Hematopoietic multipotent progenitor cell treated with erythropoietin and hydrocortisone succinate and interleukin-3 and kit ligand, for 15 days (in vitro differentiated cells): ENCODE measurements at regions not wholly inside any gene's neighbourhood (a gene's known extent, or its start where the extent isn't known, plus 50 kb on each side); places are given as distances from the start of the nearest gene placed in this dataset.

ENCODE experiments used
- DNase-seq: peaks from one replicate; pipeline ENCODE4 v3.0.0-alpha.2; 2015; ENCODE audit warnings: low spot score

DNA sequence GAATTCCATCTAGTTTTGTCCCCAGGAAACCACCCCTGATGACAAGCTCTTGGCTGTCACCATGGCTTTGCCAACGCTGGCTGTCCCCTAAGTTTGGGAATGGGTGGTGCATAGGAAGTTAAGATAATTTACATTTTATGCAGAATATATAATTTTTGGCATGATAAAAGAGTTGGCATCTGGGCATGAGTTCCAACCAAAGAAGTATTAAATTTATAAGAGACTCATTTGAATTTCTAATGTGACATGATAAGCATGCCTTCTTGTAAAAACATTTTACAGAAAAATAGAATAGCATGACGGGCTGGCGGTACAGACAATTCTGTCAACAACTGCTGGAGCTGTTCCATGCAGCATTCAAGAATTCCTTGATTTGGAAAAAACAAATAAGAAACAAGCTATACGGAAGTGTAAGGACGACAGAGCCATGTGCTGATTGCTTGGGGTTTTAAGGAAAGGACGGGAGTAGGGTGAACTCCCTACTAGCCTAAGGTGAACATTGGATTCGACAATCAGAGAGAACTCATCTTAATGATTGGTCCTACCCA, 106.8 kb upstream of the C1orf21 start:
- no peak for DNase-seq

DNA sequence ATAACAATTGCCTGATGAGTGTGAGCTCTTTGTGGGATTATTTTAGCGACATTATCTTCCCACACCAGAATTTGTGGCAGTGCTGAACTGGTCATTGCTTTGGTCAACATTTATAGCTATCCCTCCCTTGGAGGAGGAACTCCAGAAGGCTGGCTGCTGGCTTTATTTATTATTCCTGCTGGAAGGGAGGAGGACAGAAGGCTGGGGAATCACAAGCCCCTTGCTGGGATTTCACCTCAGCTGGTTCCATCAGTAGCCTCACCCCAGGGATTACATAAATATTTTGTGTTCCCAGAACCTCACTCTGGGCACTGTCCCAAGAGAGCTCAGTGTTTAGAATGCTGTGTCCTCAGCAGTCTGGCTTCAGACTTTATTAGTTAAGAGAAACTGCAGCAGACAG, 102.8 kb upstream of the C1orf21 start:
- no peak for DNase-seq

DNA sequence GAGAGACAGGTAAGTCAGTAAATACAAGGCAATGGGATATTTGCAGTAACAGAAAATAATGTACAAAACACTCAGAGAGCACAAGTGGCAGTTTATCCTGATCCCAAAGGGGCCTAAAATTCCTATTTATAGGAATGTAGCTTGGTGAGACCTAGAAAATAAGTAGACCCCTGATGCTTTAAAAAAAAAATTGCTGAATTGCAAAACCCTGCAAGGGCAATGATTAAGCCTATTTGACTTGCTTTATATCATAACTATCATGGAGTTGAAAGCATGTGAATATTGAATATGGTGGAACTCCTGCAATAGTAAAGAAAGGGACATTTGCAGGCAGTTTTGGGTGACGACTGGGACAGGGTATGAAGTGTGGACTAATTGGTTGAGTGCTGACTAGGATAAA, 101.9 kb upstream of the C1orf21 start:
- no peak for DNase-seq

DNA sequence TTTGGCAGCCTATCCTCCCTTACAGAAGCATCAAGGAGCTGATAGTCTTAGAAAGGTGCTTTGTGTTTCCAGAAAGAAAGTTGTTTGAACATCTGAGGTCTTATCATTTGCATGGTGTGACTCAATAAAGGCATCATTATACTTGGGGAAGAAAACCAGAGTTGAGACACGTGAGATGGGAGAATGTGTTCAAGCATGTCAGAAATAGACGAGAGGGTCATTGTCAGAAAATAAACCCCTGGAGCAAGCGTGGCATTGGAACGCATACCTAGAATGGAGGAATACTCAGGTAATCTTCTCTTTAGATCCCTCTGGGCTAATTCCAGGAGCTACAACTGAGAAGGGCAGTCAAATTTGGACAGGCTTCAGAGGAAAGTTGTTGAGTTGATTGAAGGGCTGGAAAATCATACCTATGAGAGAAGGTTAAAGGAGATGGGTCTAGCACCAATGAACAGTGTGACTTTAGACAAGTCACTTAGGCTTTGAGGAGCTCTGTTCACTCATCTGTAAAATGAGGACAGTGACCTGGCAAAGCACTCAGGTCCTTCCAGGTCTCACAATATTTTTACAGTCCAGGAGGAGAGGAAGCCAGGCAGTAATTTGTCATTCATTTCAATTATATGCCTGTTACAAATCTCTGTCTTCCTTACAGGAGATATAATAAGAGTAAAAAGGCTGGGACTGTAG, 101.3 kb upstream of the C1orf21 start:
- no peak for DNase-seq

DNA sequence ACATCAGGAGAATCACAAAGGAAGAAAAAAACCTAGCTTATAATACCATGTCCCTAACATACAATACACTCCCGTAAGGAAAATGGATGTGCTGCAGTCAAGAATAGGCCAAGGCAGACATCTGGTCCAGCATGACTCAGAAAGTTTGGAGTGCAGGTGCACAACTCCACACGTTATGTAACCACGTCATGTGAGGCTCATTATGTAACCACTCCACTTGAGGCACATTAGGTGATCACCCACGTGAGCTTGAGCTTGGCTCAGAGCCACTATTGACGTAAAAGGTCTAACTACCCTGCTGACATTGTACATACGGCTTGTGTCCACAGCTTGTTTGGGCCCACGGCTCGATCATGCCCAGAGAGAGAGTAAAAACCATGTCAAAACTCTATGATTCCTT, 99.8 kb upstream of the C1orf21 start:
- no peak for DNase-seq

DNA sequence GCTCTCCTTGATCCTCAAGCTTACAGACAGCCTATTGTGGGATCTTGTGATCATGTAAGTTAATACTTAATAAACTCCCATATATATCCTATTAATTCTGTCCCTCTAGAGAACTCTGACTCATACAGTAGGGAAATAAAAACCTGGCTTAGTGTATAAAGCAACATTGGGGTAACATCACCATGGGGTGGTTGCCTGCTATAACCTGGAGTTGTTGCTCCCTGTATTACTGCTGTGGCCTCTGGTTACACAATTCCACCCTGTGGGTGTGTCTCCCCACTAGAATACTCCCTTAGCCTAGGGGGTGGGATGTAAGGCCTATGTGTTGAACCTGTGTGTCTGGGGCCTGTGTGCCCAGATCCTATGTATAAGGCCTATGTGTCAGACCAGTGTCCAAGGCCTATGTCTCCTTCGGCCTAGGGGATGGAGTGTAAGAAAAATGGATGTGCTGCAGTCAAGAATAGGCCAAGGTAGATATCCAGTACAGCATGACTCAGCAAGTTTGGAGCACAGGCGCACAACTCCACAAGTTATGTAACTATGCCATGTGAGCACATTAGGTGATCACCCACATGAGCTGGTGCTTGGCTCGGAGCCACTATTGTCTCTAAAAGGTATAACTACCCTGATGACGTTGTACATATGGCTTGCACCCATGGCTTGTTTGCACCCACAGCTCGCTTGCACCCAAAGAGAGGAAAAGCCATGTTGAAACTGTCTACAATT, 96.8 kb upstream of the C1orf21 start:
- no peak for DNase-seq

DNA sequence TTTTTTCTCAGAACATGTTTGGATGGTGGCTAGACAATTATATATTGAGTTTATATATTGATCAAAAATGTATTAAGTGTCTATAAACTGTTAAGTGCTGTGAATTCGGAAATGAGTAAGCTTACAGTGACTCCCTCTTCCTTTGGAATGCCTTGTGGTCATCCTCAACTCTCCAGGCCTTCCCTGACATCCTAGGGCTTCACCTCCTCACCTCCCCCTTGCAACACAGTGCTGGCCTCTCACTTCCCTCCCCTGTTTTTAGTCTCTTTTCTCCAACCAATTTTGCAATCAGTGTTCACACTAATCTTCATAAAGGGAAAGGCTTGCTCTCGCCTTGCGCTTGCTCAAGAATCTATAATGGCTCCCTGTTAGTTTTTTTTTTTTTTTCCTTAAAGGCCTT, 95.1 kb upstream of the C1orf21 start:
- DNase-seq = no peak

DNA sequence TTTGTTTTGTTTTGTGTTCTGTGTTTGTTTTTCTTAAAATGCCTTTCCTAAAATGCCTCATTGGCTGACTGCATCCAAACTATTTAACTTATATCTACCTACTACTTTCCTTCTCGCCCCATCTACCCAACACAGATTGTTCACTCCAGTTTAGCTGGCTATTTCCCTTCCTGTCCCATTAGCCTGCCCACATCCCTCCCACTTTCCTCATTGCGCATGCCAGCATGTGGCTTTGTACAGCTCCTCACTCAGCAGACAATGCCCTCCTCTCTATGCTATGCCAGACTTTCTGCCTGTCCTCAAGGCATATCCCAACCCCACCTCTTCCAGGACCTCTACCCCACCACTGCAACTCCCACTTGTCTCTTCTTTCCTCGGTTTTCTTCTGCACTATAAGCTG, 94.7 kb upstream of the C1orf21 start:
- DNase-seq = no peak

DNA sequence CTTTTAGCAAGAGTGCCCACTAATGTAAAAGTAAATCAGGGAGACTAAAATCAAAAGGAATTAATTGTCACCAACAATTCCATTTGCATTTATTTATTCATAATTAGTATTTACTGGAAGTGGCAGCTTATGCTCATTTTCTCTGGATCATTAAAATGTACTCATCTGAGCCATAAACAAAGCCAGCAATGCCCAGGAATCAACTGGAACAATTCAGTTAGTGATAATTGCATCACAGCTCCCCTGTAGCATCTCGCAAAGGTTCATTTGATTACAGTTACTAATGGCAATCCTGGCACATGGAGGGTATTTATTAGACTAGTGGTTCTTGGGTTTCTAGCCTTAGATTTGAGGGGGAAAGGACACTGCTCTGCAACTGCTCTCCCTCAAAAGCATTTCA, 92.7 kb upstream of the C1orf21 start:
- DNase-seq = no peak

DNA sequence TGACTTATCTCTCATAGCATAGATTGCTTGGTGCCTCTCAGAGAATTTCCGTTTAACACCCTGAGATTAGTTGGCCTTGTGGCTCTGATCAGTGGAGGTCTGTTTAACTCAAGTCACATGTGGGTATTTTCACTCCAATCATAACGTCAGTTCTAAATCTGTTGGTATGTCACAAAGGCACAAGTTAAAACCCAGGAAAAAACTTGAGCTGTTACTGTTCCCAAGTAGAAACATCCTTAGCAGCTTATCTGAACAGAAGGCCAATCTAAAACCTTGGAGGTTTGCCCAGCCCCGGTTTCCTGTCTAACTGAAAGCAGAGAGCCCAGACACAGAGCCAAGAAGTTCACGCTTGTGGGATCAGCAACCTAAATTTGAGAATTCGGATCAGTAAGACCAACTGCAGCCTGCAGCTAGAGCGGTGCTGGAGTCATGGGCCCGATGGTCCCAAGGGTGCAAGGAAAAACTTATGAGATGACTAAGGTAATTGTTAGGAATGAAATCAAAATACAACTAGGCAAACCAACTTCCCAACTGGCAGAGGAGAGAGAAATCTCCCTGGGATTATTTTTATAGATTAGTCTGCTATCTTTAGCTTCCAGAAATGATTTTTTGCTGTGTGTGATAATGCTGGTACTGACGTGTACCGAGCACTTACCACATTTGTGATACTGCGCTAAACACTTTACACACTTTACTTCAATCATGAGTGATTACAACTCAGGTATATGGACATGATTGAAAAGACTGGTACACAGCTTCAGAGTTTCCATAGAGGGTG, 90.2 kb upstream of the C1orf21 start:
- DNase-seq = no peak

DNA sequence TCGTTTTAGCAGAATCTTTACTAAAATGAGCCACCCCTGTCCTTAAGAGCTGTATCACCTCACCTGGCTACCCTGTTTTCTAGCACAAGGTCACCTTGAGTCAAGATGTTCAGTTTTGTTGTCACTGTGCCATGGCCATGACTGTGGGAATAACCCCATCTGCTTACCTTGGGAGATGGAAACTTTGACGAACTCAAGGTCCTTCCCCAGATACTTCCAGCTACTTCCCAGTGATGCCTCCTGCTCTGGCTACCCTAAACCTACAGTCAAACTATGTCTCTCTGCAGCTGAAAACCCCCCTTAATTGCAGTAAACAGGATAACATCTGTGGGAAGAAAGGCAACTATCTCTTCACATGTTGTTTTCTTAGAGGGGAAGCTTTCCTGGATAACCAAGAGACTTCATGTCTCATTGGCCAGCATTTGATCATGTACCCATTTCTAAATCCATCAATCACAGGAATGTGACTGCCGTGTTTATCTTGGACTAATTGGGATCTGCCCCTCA, 89.5 kb upstream of the C1orf21 start:
- no peak for DNase-seq

DNA sequence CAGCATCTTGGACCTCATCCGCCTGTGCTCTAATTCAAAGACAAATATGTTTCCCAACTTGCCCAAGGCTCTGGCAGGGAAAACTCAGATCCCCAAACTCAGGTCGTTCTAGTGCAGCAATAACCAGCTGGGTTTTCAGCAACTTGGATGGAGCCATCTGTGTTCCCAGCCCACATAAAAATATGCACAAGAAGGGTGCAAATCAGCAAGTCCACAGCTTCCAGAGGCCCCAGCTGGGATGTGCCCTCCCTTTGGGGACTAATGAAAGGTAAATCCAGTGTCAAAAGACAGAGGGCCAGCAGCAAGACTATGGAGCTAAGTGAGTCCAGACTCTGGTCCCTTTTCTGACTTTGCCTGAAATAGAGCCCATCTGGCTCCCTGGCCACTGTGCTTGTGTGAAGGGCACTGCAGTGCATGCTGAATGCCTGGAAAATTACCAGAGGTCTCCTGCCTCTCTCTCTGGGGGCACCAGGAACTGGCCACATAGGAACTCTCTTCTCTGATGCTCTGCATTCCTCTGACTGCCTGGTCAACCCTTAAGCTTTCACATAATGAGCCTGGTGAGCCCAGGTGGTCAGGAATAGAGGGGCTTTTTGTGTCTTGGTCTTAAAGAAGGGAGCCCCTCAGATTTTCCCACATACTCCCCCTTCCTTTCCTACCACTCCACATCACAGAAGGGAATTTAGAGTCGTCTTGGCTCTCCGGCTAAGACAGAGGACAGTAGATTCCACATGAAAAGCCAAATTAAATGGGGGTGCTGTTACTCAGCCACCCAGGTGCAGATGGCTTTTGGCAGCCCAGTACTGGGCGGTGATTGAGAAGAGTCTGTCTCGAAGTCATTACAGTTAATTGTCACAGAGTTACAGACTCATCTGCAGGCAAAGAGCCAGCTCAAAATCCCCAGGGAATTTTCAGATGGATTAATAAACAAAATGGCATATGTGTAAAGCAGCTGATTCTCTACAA, 88.1 kb upstream of the C1orf21 start:
- no peak for DNase-seq

DNA sequence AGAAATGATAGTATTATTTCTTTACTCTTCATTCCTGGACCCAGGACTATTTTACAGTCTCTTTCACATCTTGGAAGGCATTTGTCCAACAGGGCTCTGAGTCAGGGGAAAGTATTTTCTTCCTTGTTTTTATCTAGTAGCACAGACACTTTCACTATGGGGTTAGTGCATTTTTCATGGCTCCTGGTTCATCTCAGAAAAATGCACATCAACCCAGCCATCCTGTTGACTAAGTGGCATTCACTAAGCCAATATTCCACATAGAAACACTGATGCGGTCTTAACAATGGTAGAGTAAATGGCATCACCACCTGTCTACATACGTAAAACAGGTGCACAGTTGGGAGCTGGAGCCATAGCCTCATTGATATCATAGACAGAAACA, 87.4 kb upstream of the C1orf21 start:
- no peak for DNase-seq

DNA sequence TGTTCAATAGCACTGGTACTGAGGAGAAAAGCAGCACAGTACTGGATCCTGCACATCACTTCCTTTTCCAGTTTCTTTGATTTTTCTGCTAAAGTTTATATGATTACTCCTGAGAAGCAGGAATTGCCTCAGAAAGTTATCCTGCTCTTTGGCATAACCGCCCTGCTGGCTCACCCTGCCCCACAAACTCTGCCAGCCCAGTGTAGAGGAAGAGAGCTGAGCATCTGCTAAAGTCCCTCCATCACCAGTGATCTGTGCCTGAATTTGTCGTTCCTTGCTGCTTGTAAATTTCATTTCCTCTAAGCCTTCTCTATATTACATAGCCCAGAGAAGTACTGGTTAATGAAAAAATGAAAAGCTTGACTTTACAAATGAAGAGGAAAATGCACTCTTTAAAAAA, 87.0 kb upstream of the C1orf21 start:
- DNase-seq = no peak

DNA sequence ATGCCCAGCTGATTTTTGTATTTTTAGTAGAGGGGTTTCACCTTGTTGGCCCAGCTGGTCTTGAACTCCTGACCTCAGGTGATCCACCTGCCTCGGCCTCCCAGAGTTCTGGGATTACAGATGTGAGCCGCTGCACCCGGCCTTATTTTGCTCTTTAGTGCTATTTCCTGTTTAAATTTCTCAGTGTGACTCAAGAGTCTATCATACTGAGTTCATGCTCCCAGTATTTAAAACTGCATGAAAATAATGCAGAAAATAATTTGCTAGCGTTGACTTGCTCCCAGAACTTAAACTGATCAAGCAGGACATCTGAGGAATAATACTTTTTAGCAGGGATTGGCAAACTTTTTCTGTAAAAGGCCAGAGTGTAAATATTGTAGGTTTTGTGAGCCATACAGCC, 86.4 kb upstream of the C1orf21 start:
- DNase-seq = no peak

DNA sequence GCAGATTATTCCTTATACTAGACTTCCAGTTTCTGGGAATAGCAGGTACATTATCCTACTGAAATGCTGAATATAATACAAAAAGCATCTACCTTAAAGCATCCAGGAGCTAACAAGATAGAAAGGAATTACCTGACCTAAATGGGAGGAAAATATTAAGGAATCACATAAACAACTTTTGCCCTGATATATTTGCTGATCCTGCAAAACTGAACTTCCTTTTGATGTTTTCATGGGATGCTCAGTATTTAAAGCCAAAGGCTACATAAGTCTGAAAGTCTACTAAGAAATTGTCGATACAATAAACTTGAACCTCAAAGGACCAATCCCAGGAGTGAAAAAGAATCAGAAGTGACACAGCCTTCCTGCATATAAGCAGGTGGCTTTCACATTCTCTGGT, 85.6 kb upstream of the C1orf21 start:
- no peak for DNase-seq

DNA sequence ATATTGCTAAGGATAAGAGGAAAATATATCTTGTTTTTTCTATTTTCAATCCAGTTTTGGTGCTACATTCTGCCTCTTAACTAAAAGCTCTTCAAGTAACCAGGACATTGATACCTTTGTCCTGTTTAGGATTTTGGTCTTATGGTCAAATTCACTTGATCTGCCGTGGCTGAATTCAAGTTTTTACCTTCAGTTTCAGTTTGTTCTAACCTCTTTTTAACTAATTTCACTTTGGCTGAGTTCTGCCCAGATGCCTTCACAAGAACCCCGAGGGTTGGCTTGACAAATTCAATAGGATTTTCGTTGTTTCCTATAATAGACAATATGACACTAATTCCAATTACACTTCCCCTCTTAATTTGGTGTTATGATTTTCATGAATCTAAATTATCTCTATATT, 84.5 kb upstream of the C1orf21 start:
- no peak for DNase-seq

DNA sequence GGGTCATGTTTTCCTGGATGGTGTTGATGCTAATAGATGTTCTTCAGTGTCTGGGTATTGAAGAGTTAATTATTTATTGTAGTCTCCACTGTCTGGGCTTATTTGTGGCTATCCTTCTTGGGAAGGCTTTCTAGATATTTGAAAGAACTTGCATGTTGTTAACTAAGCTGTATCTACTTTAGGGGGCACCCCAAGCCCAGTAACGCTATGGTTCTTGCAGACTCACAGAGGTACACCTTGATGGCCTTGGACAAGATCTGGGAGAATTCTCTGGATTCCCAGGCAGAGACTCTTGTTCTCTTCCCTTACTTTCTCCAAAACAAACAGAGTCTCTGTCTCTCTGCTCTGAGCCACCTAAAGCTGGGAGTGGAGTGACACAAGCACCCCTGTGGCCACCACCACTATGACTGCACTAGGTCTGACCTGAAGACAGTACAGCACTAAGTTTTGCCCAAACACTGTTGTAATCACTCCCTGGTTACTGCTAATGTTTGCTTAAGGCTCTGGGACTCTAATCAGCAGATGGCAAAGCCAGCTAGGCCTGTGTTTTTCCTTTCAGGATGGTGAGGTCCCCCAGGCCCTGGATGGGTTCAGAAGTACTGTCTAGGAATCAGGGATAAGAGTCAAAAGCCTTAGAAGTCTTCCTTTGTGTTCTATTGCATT, 76.5 kb upstream of the C1orf21 start:
- no peak for DNase-seq

DNA sequence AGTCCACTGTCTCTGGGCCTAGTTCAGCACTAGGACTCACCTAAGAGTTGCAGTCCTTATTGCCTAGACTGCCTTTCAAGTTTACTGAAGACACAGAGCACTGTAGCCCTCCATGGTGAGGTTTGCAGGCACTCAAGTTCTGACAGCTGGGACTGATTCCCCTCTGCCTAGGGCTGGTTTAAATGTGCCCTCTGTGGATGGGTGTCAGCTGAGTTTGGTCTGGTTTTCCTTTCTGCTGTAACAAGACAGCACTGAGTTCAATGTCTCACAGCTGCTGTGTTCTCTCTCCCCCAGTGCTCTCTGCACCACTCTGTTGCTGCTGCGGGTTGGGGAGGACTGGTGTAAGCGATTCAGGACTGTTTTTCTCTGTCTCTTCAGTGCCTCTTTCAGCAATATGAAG, 75.2 kb upstream of the C1orf21 start:
- no peak for DNase-seq

DNA sequence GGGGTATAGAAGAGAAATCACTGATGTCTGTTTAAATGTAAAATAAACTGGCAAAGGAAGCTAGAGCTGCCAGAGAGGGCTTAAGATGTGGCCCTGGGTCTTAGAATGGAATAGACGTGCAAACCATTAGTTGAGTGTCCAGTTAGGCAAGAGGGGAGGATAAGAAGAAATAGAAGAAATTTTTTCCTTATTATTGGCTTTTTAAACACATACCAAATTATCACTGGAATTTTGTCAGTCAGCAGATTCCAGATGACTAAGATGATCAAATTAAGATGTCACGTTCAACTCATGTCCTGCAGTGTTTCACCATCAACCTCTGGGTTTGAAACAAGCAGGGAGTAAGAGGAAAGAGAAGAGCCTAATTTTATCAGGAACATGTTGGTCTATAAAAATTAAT, 71.6 kb upstream of the C1orf21 start:
- DNase-seq = no peak

DNA sequence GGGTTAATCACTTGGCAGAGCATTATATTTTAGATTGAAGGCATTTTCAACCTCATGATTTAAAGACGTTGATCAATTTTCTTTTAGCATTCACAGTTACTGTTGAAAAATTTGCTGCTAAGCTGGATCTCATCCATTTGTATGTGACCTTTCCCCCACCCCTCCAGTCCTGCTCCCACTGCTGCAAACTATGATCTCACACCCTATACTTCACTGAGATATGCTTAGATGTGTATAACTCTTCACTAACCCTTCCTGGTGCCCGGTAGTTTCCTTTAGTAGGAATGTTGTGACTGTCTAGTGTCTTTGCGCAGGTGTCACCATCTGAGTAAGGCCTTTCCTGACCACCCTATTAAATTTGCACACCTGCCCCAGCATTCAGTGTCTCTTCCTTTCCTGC, 67.0 kb upstream of the C1orf21 start:
- no peak for DNase-seq
